ENCODE measurements at regions not wholly inside any gene's neighbourhood (a gene's known extent, or its start where the extent isn't known, plus 50 kb on each side); places are given as distances from the start of the nearest gene placed in this dataset.

DNA sequence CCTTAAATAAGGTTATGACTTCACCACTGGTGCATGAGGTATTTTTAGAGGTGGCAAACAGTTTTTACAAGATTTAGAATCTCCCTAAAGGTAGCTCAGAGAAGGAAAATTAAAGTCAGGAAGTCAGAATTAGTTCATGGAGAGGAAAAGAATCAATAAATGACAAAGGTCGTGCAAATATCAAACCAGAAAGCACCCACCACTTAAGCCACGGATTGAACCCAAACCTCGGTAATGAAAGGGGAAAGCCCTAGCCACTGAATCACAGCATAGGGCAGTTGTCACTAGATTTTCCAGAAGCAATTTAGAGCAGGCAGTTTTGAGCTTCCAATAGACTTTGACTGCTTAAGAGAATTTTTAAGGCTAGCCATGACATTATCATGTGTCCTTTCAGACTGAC, 1590.4 kb downstream of the SLITRK1 start:
- Histone ChIP-seq H3K9ac (ENCODE audit: low read depth in 1 of 2, low read length in 2 of 2) (no peak overlapping the region), H3K27ac (ENCODE audit: low read depth in 2 of 2, low read length in 2 of 2) (no peak overlapping the region), H3K36me3 (ENCODE audit: control insufficient read depth in 2 of 2, insufficient read depth in 2 of 2, low read length in 2 of 2) (no peaks in the 10 kb centered on the region), H3K27me3 (ENCODE audit: control insufficient read depth in 2 of 2, insufficient read depth in 2 of 2, low read length in 2 of 2) (no peaks in the 10 kb centered on the region), H3K9me3 (ENCODE audit: control insufficient read depth in 2 of 2, low read length in 2 of 2) (no peaks in the 10 kb centered on the region), H3K4me1 (ENCODE audit: control insufficient read depth in 2 of 2, insufficient read depth in 2 of 2, low read length in 2 of 2) (no peaks in the 10 kb centered on the region), H3K4me3 (ENCODE audit: low read length in 2 of 2) (no peak overlapping the region)

DNA sequence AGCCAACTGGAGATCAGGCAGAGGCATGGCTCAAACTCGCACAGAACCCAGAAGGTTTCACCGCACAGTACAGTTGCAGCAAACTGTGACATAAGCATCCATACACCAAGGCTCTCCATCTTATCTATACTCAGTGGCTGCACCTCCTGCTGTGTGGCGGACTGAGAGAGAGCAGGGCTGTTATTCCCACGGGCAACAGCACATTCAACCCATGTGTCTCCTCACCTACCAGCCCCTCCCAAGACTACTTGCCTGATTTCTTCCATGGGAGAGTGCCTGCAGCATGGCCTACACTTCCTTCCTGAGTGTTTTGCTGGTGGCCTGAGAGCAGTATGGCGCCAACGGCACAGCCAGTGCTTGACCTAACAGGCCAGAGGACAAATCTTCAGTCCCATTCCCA, 1606.6 kb downstream of the SLITRK1 start:
- H3K36me3 ChIP-seq (ENCODE audit: control insufficient read depth in 2 of 2, insufficient read depth in 2 of 2, low read length in 2 of 2), result no peaks in the 10 kb centered on the region
- H3K4me3 ChIP-seq (ENCODE audit: low read length in 2 of 2), result no peak overlapping the region
- no peaks in the 10 kb centered on the region for H3K4me1 ChIP-seq (ENCODE audit: control insufficient read depth in 2 of 2, insufficient read depth in 2 of 2, low read length in 2 of 2)
- no peak overlapping the region for H3K27ac ChIP-seq (ENCODE audit: low read depth in 2 of 2, low read length in 2 of 2)
- H3K9me3 ChIP-seq (ENCODE audit: control insufficient read depth in 2 of 2, low read length in 2 of 2), result no peaks in the 10 kb centered on the region
- no peaks in the 10 kb centered on the region for H3K27me3 ChIP-seq (ENCODE audit: control insufficient read depth in 2 of 2, insufficient read depth in 2 of 2, low read length in 2 of 2)
- no peak overlapping the region for H3K9ac ChIP-seq (ENCODE audit: low read depth in 1 of 2, low read length in 2 of 2)

DNA sequence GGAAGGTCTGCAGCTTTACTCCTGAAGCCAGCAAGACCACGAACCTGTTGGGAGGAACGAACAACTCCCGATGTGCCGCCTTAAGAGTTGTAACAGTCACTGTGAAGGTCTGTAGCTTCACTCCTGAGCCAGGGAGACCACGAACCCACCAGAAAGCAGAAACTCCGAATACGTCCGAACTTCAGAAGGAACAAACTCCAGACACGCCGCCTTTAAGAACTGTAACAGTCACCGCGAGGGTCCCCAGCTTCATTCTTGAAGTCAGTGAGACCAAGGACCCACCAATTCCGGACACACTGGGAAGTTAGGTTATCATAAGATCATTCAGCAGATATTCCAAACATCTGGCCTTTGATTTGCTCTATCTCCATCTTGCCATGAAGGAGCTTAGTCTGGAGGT, 1623.0 kb downstream of the SLITRK1 start:
- Histone ChIP-seq H3K9me3 (ENCODE audit: control insufficient read depth in 2 of 2, low read length in 2 of 2) (no peaks in the 10 kb centered on the region), H3K27ac (ENCODE audit: low read depth in 2 of 2, low read length in 2 of 2) (no peak overlapping the region), H3K4me1 (ENCODE audit: control insufficient read depth in 2 of 2, insufficient read depth in 2 of 2, low read length in 2 of 2) (no peaks in the 10 kb centered on the region), H3K36me3 (ENCODE audit: control insufficient read depth in 2 of 2, insufficient read depth in 2 of 2, low read length in 2 of 2) (no peaks in the 10 kb centered on the region), H3K4me3 (ENCODE audit: low read length in 2 of 2) (no peak overlapping the region), H3K9ac (ENCODE audit: low read depth in 1 of 2, low read length in 2 of 2) (no peak overlapping the region), H3K27me3 (ENCODE audit: control insufficient read depth in 2 of 2, insufficient read depth in 2 of 2, low read length in 2 of 2) (no peaks in the 10 kb centered on the region)

DNA sequence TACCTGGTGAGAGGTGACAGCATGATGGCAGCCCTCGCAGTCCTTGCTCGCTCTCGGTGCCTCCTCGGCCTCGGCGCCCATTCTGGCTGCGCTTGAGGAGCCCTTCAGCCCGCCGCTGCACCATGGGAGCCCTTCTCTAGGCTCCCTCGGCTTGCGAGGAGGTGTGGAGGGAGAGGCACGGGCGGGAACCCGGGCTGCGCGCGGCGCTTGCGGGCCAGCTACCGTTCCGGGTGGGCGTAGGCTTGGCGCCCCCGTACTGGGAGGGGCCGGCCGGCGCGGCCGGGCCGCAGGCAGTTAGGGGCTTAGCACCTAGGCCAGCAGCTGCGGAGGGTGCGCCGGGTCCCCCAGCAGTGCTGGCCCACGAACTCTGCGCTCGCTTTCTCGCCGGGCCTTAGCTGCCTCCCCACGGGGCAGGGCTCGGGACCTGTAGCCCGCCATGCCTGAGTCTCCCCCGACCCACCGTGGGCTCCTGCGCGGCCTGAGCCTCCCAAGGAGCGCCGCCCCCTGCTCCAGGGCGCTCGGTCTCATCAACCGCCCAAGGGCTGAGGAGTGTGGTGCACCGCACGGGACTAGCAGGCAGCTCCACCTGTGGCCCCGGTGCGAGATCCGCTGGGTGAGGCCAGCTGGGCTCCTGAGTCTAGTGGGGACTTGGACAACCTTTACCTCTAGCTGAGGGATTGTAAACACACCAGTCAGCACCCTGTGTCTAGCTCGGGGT, 1624.3 kb downstream of the SLITRK1 start:
- Histone ChIP-seq H3K9me3 (ENCODE audit: control insufficient read depth in 2 of 2, low read length in 2 of 2) (no peaks in the 10 kb centered on the region), H3K4me3 (ENCODE audit: low read length in 2 of 2) (no peak overlapping the region), H3K4me1 (ENCODE audit: control insufficient read depth in 2 of 2, insufficient read depth in 2 of 2, low read length in 2 of 2) (no peaks in the 10 kb centered on the region), H3K27ac (ENCODE audit: low read depth in 2 of 2, low read length in 2 of 2) (no peak overlapping the region), H3K9ac (ENCODE audit: low read depth in 1 of 2, low read length in 2 of 2) (no peak overlapping the region), H3K27me3 (ENCODE audit: control insufficient read depth in 2 of 2, insufficient read depth in 2 of 2, low read length in 2 of 2) (no peaks in the 10 kb centered on the region), H3K36me3 (ENCODE audit: control insufficient read depth in 2 of 2, insufficient read depth in 2 of 2, low read length in 2 of 2) (no peaks in the 10 kb centered on the region)

DNA sequence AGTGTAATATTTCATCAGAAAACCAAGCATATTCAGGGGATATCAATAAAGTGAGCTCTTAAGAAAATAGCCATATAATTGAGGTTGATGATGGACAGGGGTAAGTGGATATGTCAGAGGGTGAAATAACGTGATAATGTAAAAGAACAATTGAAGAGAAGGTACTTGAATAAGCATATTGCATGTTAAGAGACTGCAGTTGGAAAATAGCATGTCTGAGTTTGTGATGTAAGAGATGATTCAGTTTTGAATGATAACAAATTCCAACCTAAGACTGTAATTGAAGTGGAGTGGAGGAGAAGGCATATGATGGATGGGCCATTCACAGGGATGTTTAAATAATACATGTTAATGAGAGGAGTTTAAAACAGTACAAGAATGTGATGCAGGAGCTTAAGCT, 1633.5 kb downstream of the SLITRK1 start:
- Histone ChIP-seq H3K9ac (ENCODE audit: low read depth in 1 of 2, low read length in 2 of 2) (no peak overlapping the region), H3K4me1 (ENCODE audit: control insufficient read depth in 2 of 2, insufficient read depth in 2 of 2, low read length in 2 of 2) (no peaks in the 10 kb centered on the region), H3K27ac (ENCODE audit: low read depth in 2 of 2, low read length in 2 of 2) (no peak overlapping the region), H3K36me3 (ENCODE audit: control insufficient read depth in 2 of 2, insufficient read depth in 2 of 2, low read length in 2 of 2) (no peaks in the 10 kb centered on the region), H3K9me3 (ENCODE audit: control insufficient read depth in 2 of 2, low read length in 2 of 2) (peaks cover 0 to 5% of the 10 kb centered on the region in 2 donors), H3K4me3 (ENCODE audit: low read length in 2 of 2) (no peak overlapping the region), H3K27me3 (ENCODE audit: control insufficient read depth in 2 of 2, insufficient read depth in 2 of 2, low read length in 2 of 2) (no peaks in the 10 kb centered on the region)

DNA sequence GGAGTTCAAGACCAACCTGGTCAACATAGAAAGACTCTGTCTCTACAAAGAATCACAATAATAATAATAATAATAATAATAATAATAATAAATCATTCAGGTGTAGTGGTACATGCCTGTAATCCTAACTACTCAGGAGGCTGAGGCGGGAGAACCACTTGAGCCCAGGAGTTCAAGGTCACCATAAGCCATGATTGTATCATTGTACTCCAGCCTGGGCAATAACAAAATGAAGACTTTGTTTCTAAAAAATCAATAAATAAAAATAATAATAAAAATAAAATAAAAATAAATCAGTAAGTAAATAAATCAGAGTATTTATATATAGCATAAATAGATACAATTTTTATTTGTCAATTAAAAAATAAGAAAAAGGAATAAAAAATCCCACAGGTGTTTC, 1636.4 kb downstream of the SLITRK1 start:
- Histone ChIP-seq H3K27ac (ENCODE audit: low read depth in 2 of 2, low read length in 2 of 2) (no peak overlapping the region), H3K4me3 (ENCODE audit: low read length in 2 of 2) (no peak overlapping the region), H3K4me1 (ENCODE audit: control insufficient read depth in 2 of 2, insufficient read depth in 2 of 2, low read length in 2 of 2) (no peaks in the 10 kb centered on the region), H3K27me3 (ENCODE audit: control insufficient read depth in 2 of 2, insufficient read depth in 2 of 2, low read length in 2 of 2) (no peaks in the 10 kb centered on the region), H3K9me3 (ENCODE audit: control insufficient read depth in 2 of 2, low read length in 2 of 2) (peaks cover 0 to 5% of the 10 kb centered on the region in 2 donors), H3K36me3 (ENCODE audit: control insufficient read depth in 2 of 2, insufficient read depth in 2 of 2, low read length in 2 of 2) (no peaks in the 10 kb centered on the region), H3K9ac (ENCODE audit: low read depth in 1 of 2, low read length in 2 of 2) (no peak overlapping the region)

DNA sequence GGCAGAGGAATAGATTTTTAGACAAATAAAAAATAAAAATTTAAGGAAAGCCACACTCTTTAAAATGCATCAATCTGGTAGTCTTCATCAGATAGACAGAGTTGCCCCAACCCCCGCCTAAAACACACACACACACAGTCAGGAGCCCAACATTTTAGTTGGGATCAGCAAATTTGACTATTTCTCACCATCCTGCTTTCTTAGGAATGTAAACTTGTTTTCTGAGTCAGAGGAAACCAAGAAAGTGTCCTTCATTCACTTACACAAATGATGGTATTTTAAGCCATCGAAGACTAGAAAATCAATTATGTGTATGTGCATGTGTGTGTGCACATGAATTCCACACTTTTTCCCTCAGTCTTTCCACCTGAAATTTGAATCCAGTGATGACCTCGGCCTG, 1657.5 kb downstream of the SLITRK1 start:
- H3K27me3 ChIP-seq (ENCODE audit: control insufficient read depth in 2 of 2, insufficient read depth in 2 of 2, low read length in 2 of 2), result no peaks in the 10 kb centered on the region
- no peaks in the 10 kb centered on the region for H3K36me3 ChIP-seq (ENCODE audit: control insufficient read depth in 2 of 2, insufficient read depth in 2 of 2, low read length in 2 of 2)
- no peak overlapping the region for H3K9ac ChIP-seq (ENCODE audit: low read depth in 1 of 2, low read length in 2 of 2)
- H3K9me3 ChIP-seq (ENCODE audit: control insufficient read depth in 2 of 2, low read length in 2 of 2), result no peaks in the 10 kb centered on the region
- H3K4me1 ChIP-seq (ENCODE audit: control insufficient read depth in 2 of 2, insufficient read depth in 2 of 2, low read length in 2 of 2), result no peaks in the 10 kb centered on the region
- no peak overlapping the region for H3K4me3 ChIP-seq (ENCODE audit: low read length in 2 of 2)
- H3K27ac ChIP-seq (ENCODE audit: low read depth in 2 of 2, low read length in 2 of 2), result no peak overlapping the region

DNA sequence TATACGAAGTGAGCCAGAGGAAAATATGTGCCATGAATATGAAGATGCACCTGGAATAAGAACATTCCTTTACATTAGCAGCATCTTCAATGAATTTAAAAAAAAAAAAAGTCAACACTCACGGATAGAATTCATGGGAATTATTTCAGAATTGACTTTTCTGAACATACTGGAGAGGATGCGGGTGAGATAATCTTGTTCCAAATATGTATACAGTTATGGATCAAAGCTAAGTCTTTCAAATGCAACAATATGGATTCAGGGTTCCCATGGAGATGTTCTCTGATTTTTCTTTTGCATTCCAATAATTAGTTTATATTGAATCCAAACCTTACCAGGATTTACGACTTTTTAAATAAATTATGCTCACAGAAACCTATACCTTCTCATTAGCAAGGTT, 1660.7 kb downstream of the SLITRK1 start:
- no peak overlapping the region for H3K27ac ChIP-seq (ENCODE audit: low read depth in 2 of 2, low read length in 2 of 2)
- no peaks in the 10 kb centered on the region for H3K9me3 ChIP-seq (ENCODE audit: control insufficient read depth in 2 of 2, low read length in 2 of 2)
- no peaks in the 10 kb centered on the region for H3K36me3 ChIP-seq (ENCODE audit: control insufficient read depth in 2 of 2, insufficient read depth in 2 of 2, low read length in 2 of 2)
- no peaks in the 10 kb centered on the region for H3K4me1 ChIP-seq (ENCODE audit: control insufficient read depth in 2 of 2, insufficient read depth in 2 of 2, low read length in 2 of 2)
- no peak overlapping the region for H3K9ac ChIP-seq (ENCODE audit: low read depth in 1 of 2, low read length in 2 of 2)
- H3K4me3 ChIP-seq (ENCODE audit: low read length in 2 of 2), result no peak overlapping the region
- H3K27me3 ChIP-seq (ENCODE audit: control insufficient read depth in 2 of 2, insufficient read depth in 2 of 2, low read length in 2 of 2), result no peaks in the 10 kb centered on the region

DNA sequence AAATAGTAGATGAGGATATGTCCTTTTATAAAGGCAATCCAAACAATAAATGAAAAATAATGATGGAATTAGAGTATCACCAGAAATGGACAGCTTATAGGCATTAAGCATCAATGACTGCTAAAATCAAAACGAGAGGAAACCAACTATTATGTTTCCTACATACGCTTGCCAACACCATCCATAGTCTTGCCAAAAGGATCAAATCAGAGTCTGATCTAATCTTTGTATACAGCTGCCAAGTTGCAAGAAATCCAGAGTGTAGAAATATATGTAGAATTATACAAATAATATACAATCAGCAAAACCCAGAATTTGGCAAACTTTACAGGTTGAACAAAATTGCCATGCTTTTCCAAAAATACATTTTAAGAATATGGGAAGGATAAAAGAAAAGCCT, 1661.6 kb downstream of the SLITRK1 start:
- Histone ChIP-seq H3K9ac (ENCODE audit: low read depth in 1 of 2, low read length in 2 of 2) (no peak overlapping the region), H3K36me3 (ENCODE audit: control insufficient read depth in 2 of 2, insufficient read depth in 2 of 2, low read length in 2 of 2) (no peaks in the 10 kb centered on the region), H3K4me1 (ENCODE audit: control insufficient read depth in 2 of 2, insufficient read depth in 2 of 2, low read length in 2 of 2) (no peaks in the 10 kb centered on the region), H3K27ac (ENCODE audit: low read depth in 2 of 2, low read length in 2 of 2) (no peak overlapping the region), H3K27me3 (ENCODE audit: control insufficient read depth in 2 of 2, insufficient read depth in 2 of 2, low read length in 2 of 2) (no peaks in the 10 kb centered on the region), H3K4me3 (ENCODE audit: low read length in 2 of 2) (no peak overlapping the region), H3K9me3 (ENCODE audit: control insufficient read depth in 2 of 2, low read length in 2 of 2) (peaks cover 0 to 2% of the 10 kb centered on the region in 2 donors)

DNA sequence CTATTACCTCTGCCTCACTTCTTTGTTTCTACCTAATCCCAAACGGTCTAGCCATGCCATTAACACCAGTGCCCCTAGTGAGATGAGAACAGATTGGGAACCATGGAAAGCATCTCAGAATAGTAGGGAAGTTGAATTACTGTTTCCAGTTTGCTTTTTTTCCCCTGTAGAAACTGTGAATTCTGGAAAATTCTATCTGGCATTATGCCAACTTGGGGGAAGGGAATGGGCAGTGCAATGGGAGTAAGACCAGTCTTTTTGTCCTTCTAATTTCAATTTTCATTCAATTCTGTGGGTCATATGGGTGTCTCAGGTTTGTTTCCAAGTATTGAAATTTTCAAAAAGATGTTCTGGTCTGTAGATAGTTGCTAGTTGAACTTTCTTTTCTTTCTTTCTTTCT, 1666.1 kb downstream of the SLITRK1 start:
- Histone ChIP-seq H3K4me1 (ENCODE audit: control insufficient read depth in 2 of 2, insufficient read depth in 2 of 2, low read length in 2 of 2) (no peaks in the 10 kb centered on the region), H3K9me3 (ENCODE audit: control insufficient read depth in 2 of 2, low read length in 2 of 2) (peaks cover 0 to 6% of the 10 kb centered on the region in 2 donors), H3K27ac (ENCODE audit: low read depth in 2 of 2, low read length in 2 of 2) (no peak overlapping the region), H3K9ac (ENCODE audit: low read depth in 1 of 2, low read length in 2 of 2) (no peak overlapping the region), H3K4me3 (ENCODE audit: low read length in 2 of 2) (no peak overlapping the region), H3K36me3 (ENCODE audit: control insufficient read depth in 2 of 2, insufficient read depth in 2 of 2, low read length in 2 of 2) (no peaks in the 10 kb centered on the region), H3K27me3 (ENCODE audit: control insufficient read depth in 2 of 2, insufficient read depth in 2 of 2, low read length in 2 of 2) (no peaks in the 10 kb centered on the region)

DNA sequence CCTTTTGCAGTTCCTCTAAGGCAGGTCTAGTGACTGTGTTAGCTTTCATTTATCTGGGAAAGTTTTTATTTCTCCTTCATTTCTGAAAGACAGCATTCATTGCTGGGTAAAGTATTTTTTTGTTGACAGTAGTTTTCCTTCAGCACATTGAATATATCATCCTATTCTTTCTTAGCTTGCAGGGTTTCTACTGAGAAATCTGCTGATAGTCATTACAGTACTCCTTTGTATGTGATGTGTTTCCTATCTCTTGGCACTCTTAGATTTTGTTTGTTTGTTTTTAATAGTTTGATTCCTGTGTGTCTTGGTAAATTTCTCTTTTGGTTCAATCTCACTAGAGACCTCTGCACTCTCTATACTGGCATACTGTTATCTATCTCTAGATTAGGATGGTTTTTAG, 1667.9 kb downstream of the SLITRK1 start:
- Histone ChIP-seq H3K27ac (ENCODE audit: low read depth in 2 of 2, low read length in 2 of 2) (no peak overlapping the region), H3K36me3 (ENCODE audit: control insufficient read depth in 2 of 2, insufficient read depth in 2 of 2, low read length in 2 of 2) (no peaks in the 10 kb centered on the region), H3K9me3 (ENCODE audit: control insufficient read depth in 2 of 2, low read length in 2 of 2) (peaks cover 0 to 6% of the 10 kb centered on the region in 2 donors), H3K4me1 (ENCODE audit: control insufficient read depth in 2 of 2, insufficient read depth in 2 of 2, low read length in 2 of 2) (no peaks in the 10 kb centered on the region), H3K9ac (ENCODE audit: low read depth in 1 of 2, low read length in 2 of 2) (no peak overlapping the region), H3K4me3 (ENCODE audit: low read length in 2 of 2) (no peak overlapping the region), H3K27me3 (ENCODE audit: control insufficient read depth in 2 of 2, insufficient read depth in 2 of 2, low read length in 2 of 2) (no peaks in the 10 kb centered on the region)

Measured in mucosa of rectum (tissue), 2 donors.